CD14-positive monocyte (primary cell): ENCODE measurements at regions not wholly inside any gene's neighbourhood (a gene's known extent, or its start where the extent isn't known, plus 50 kb on each side); places are given as distances from the start of the nearest gene placed in this dataset.

Experiments
- DNase-seq, 3 donors: peaks; one replicate each; pipeline ENCODE4 v3.0.0-alpha.2; 2011 to 2022
- H2AFZ ChIP-seq: 2 replicates; pipeline ENCODE4 v1.6.0; 2012; ENCODE audit warnings: mild to moderate bottlenecking, low read depth, low read length, inconsistent platforms; ENCODE audit not compliant: insufficient read depth, poor library complexity, severe bottlenecking
- H3K27ac ChIP-seq, 2 donors: 1 replicate in 1 of 2; 2 replicates in 1 of 2; pipeline ENCODE4 v1.5.1; 2012 to 2013; ENCODE audit warnings: low read length in 2 of 2, control low read depth in 1 of 2, inconsistent platforms in 1 of 2, low read depth in 1 of 2, mild to moderate bottlenecking in 1 of 2
- H3K27me3 ChIP-seq, 2 donors: one replicate each; pipeline versions ENCODE4 v1.6.0 to v1.6.1; 2011 to 2013; ENCODE audit warnings: low read length in 2 of 2; ENCODE audit not compliant: control insufficient read depth in 2 of 2, insufficient read depth in 2 of 2
- H3K36me3 ChIP-seq, 2 donors: replicated peaks in 1 of 2; 1 replicate in 1 of 2; 2 replicates in 1 of 2; pipeline versions ENCODE4 v1.5.1 to v1.6.1; 2012 to 2013; ENCODE audit warnings: low read length in 2 of 2, control low read depth in 1 of 2, inconsistent platforms in 1 of 2, mild to moderate bottlenecking in 1 of 2; ENCODE audit not compliant: insufficient read depth in 2 of 2, control insufficient read depth in 1 of 2
- H3K4me1 ChIP-seq, 2 donors: 1 replicate in 1 of 2; 2 replicates in 1 of 2; pipeline versions ENCODE4 v1.5.1 to v1.6.1; 2012 to 2013; ENCODE audit warnings: low read length in 2 of 2, control low read depth in 1 of 2, inconsistent platforms in 1 of 2, mild to moderate bottlenecking in 1 of 2, moderate library complexity in 1 of 2; ENCODE audit not compliant: insufficient read depth in 2 of 2, control insufficient read depth in 1 of 2
- H3K4me2 ChIP-seq: replicated peaks from 2 replicates; pipeline ENCODE3; 2012; ENCODE audit warnings: low read length, moderate library complexity, mild to moderate bottlenecking; ENCODE audit not compliant: poor library complexity, severe bottlenecking; ENCODE audit errors: extremely low read depth
- H3K4me3 ChIP-seq, 3 experiments: fragments of 200-600 bp in 1 of 3; sonication (generic) in 1 of 3; replicated peaks in 1 of 3; 1 replicate in 2 of 3; 2 replicates in 1 of 3; pipeline ENCODE4 v1.5.1; 2011 to 2013; ENCODE audit warnings: low read length in 3 of 3, mild to moderate bottlenecking in 3 of 3, control low read depth in 2 of 3, low read depth in 2 of 3, inconsistent platforms in 1 of 3, moderate library complexity in 1 of 3
- H3K79me2 ChIP-seq: 2 replicates; pipeline ENCODE4 v1.6.0; 2012; ENCODE audit warnings: mild to moderate bottlenecking, control low read depth, inconsistent platforms, low read length, moderate library complexity; ENCODE audit not compliant: insufficient read depth
- H3K9ac ChIP-seq: 2 replicates; pipeline ENCODE4 v1.6.0; 2017; ENCODE audit warnings: low read length, mild to moderate bottlenecking; ENCODE audit not compliant: insufficient read depth, poor library complexity, severe bottlenecking
- H3K9me3 ChIP-seq, 2 donors: replicated peaks in 1 of 2; 1 replicate in 1 of 2; 2 replicates in 1 of 2; pipeline versions ENCODE4 v1.5.1 to v1.6.1; 2012 to 2013; ENCODE audit warnings: low read length in 2 of 2, control low read depth in 1 of 2; ENCODE audit not compliant: control insufficient read depth in 1 of 2, insufficient read depth in 1 of 2
- H4K20me1 ChIP-seq: 2 replicates; pipeline ENCODE4 v1.6.0; 2012; ENCODE audit warnings: mild to moderate bottlenecking, low read length, control low read depth, moderate library complexity; ENCODE audit not compliant: insufficient read depth
- H3K27ac Mint-ChIP-seq, 7 donors: one replicate each; pipeline ENCODE4 v1.8.0; 2020; ENCODE audit warnings: mild to moderate bottlenecking in 7 of 7, mixed read lengths in 7 of 7, moderate library complexity in 6 of 7, inconsistent platforms in 2 of 7
- H3K27me3 Mint-ChIP-seq, 3 donors: one replicate each; pipeline ENCODE4 v1.8.0; 2021 to 2022; ENCODE audit warnings: low read depth in 3 of 3, mild to moderate bottlenecking in 3 of 3, mixed read lengths in 3 of 3, moderate library complexity in 3 of 3, inconsistent platforms in 1 of 3
- H3K36me3 Mint-ChIP-seq, 2 donors: one replicate each; pipeline ENCODE4 v1.8.0; 2020; ENCODE audit warnings: mixed read lengths in 2 of 2, inconsistent platforms in 1 of 2, mild to moderate bottlenecking in 1 of 2
- H3K4me1 Mint-ChIP-seq: one replicate; pipeline ENCODE4 v1.8.0; 2020; ENCODE audit warnings: mild to moderate bottlenecking, mixed read lengths
- H3K4me3 Mint-ChIP-seq, 2 donors: one replicate each; pipeline ENCODE4 v1.8.0; 2020; ENCODE audit warnings: mild to moderate bottlenecking in 2 of 2, mixed read lengths in 2 of 2, moderate library complexity in 1 of 2
- H3K9me3 Mint-ChIP-seq, 7 donors: one replicate each; pipeline ENCODE4 v1.8.0; 2020 to 2022; ENCODE audit warnings: mixed read lengths in 7 of 7, mild to moderate bottlenecking in 6 of 7, moderate library complexity in 6 of 7, inconsistent platforms in 2 of 7
- CTCF ChIP-seq: fragments of 200-600 bp; IDR thresholded peaks from one replicate; pipeline ENCODE4 v1.8.0; 2022; ENCODE audit warnings: antibody characterized with exemption, mild to moderate bottlenecking
- WGBS: methylation state at CpG from one replicate; pipeline ENCODE4 v1.1.5; 2013; ENCODE audit warnings: missing lambda C conversion rate; ENCODE audit not compliant: insufficient coverage; 5-methylcytosine and 5-hydroxymethylcytosine counted together
- intact Hi-C, 2 donors: fragments of 100-400 bp; cut with micrococcal nuclease; formaldehyde crosslinking; loops; one replicate each; pipeline versions ENCODE4 v1.15.0 to v1.15.1; 2023

- peak overlapping the region; percentile 91 to 98 (median 97) for H3K27ac Mint-ChIP-seq
- Histone ChIP-seq H4K20me1 (no peaks in the 10 kb centered on the region), H3K9ac (peak overlapping the region; percentile 63), H3K4me3 (peak overlapping the region in 1 of 3 experiments; percentile 35), H3K9me3 (peaks cover 6 to 13% of the 10 kb centered on the region in 2 donors), H3K4me2 (peak overlapping the region; percentile 46), H3K36me3 (peaks cover 0 to 4% of the 10 kb centered on the region in 2 donors), H3K27me3 (no peaks in the 10 kb centered on the region), H3K79me2 (no peaks in the 10 kb centered on the region), H3K27ac (peak overlapping the region; percentile 72 to 96), H3K4me1 (peaks cover 32 to 50% of the 10 kb centered on the region in 2 donors), H2AFZ (no peak overlapping the region)
- peak; percentile 94 to 98 (median 95) for DNase-seq
- no peak for TF ChIP-seq CTCF
- WGBS: 80% methylated on average over 1 of the region's 6 CpGs
- H3K4me1 Mint-ChIP-seq: peaks cover 49% of the 10 kb centered on the region
- H3K36me3 Mint-ChIP-seq: peaks cover 15 to 19% of the 10 kb centered on the region in 2 donors
- intact Hi-C loops: loop anchor here in 1 of 2 donors (2.0 kb wide), 1 partner anchor 83 kb away; no protein-coding TSS in a partner anchor
- peaks cover 2 to 4% (median 2%) of the 10 kb centered on the region in 3 donors for H3K27me3 Mint-ChIP-seq
- H3K4me3 Mint-ChIP-seq: peak overlapping the region in 1 of 2 donors; percentile 60
- H3K9me3 Mint-ChIP-seq: peaks cover 7 to 21% (median 14%) of the 10 kb centered on the region in 7 donors
Observed at GRCh38 chr20:2217857-2218539, 77.8 kb upstream of the TGM3 start.

- H3K79me2 ChIP-seq: no peaks in the 10 kb centered on the region
- peaks cover 43% of the 10 kb centered on the region for H3K4me1 Mint-ChIP-seq
- H4K20me1 ChIP-seq: no peaks in the 10 kb centered on the region
- no peak overlapping the region for H3K4me3 Mint-ChIP-seq
- H3K9ac ChIP-seq: no peak overlapping the region
- no peaks in the 10 kb centered on the region for H3K27me3 ChIP-seq
- intact Hi-C loops: loop anchor here in 1 of 2 donors (2.0 kb wide), 1 partner anchor 81 kb away; no protein-coding TSS in a partner anchor
- peaks cover 7 to 21% (median 14%) of the 10 kb centered on the region in 7 donors for H3K9me3 Mint-ChIP-seq
- no peak for DNase-seq
- peaks cover 0 to 4% of the 10 kb centered on the region in 2 donors for H3K36me3 ChIP-seq
- H3K27me3 Mint-ChIP-seq: peaks cover 0 to 5% (median 4%) of the 10 kb centered on the region in 3 donors
- peaks cover 6 to 13% of the 10 kb centered on the region in 2 donors for H3K9me3 ChIP-seq
- WGBS: no CpG with 5 or more reads among the region's 2 CpGs
- peak overlapping the region in 6 of 7 donors; percentile 53 to 98 (median 97) for H3K27ac Mint-ChIP-seq
- H3K36me3 Mint-ChIP-seq: peaks cover 12% of the 10 kb centered on the region in 2 donors
- peak overlapping the region in 1 of 2 donors; percentile 96 for H3K27ac ChIP-seq
- no peak for TF ChIP-seq CTCF
- no peak overlapping the region for H3K4me3 ChIP-seq
- peaks cover 32 to 50% of the 10 kb centered on the region in 2 donors for H3K4me1 ChIP-seq
- no peak overlapping the region for H2AFZ ChIP-seq
- no peak overlapping the region for H3K4me2 ChIP-seq
Observed at GRCh38 chr20:2219481-2220006, 76.3 kb upstream of the TGM3 start.
